HG02870 (cell line): ENCODE measurements at regions not wholly inside any gene's neighbourhood (a gene's known extent, or its start where the extent isn't known, plus 50 kb on each side); places are given as distances from the start of the nearest gene placed in this dataset.

Source experiments
- ATAC-seq: cut with Tn5 transposase; IDR thresholded peaks from one replicate; pipeline ENCODE4 v1.9.1; 2021; ENCODE audit warnings: mild to moderate bottlenecking, moderate library complexity; ENCODE audit not compliant: unreplicated experiment

DNA sequence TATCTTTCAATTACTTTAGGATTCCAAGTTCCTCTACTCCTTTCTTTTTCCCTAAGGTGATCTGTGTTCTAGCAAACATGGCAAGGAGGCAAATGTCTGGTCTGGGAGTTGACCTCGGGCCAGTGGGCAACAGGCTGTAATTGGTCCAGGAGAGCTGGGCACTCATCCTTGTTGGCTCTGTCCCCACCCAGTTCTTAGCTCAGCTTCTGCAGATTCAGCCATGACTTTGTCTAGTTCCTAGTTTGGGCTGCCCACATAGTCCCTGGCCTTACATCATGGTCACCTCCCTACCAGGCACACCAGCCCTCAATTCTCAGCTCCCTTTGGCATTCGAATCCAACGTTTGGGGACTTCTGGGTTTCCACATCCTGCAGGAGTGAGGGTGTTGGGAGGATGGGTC lies 92.1 kb upstream of the DAP start:
- ATAC-seq = no peak

DNA sequence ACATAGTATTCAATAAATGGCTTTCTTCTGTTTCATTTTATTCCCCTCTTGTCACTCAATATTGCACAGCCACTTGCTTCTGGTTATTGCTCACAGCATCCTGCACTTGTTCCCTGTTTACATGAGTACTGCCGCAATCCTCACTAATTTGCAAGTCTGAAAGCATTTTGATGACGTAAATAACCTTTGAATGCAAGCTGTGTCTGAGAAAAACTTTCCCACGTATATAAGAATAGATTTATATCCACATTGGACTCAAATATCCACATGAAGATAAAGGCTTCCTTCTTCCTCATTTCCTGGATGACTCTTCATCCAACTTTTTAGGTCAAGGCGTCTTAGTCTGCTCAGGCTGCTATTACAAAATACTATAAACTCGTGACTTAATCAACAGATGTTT lies 88.2 kb upstream of the DAP start:
- no peak for ATAC-seq

DNA sequence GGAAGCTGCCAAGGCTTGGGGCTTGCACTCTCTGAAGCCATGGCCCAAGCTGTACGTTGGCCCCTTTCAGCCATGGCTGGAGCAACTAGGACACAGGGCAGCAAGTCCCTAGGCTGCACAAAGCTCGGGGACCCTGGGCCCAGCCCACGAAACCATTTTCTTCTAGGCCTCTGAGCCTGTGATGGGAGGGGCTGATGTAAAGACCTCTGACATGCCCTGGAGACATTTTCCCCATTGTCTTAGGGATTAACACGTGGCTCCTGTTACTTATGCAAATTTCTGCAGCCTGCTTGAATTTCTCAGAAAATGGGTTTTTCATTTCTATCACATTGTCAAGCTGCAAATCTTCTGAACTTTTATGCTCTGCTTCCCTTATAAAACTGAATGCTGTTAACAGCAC lies 83.0 kb upstream of the DAP start:
- no peak for ATAC-seq

- no peak for ATAC-seq
These were observed 81.8 kb upstream of the DAP start for GRCh38 chr5:10842823-10843222.

DNA sequence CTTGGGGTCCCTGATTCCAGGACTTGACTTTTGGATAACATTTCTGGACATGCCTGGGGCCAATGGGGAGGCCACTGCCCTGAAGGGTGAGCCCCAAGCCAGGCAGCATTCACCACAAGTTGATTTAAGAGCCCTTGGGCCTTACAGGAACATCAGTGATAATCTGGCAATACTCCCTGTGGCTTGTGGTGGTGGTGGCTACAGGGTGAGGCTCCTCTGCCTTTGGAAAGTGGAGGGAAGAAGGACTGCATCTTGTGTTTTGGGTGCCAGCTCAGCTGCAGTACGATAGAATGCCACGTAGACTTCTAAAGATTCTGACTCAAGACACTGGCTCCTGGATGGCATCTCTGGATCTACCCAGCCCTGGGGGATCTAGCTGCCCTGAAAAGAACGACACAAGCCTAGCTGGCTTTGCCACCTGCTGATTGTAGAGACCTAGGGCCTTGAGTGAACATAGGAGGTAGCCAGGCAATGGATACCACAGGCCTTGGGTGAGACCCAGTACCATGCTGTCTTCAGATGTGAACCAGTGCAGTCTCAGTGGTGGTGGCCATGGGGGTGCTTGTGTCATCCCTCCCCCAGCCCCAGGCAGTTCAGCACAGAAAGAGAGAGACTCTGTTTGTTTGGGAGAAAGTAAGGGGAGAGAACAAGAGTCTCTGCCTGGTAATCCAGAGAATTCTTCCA lies 79.0 kb upstream of the DAP start:
- ATAC-seq = no peak

DNA sequence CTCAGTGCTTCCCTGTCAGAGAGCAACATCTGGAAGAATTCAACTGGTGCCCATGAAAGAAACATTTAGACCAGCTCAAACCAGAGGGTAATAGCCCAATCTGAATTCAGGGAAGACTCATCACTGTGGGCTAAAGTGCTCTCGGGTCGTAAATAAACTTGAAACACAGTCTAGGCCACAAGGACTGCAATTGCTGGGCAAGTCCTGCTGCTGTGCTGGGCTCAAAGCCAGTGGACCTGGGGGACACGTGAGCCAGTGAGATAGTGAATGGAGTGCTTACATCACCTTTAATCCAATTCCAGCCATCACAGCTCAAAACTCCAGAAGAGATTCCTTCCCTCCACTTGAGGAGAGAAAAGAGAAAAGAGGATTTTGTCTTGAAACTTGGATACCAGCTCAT lies 78.1 kb upstream of the DAP start:
- ATAC-seq = no peak

DNA sequence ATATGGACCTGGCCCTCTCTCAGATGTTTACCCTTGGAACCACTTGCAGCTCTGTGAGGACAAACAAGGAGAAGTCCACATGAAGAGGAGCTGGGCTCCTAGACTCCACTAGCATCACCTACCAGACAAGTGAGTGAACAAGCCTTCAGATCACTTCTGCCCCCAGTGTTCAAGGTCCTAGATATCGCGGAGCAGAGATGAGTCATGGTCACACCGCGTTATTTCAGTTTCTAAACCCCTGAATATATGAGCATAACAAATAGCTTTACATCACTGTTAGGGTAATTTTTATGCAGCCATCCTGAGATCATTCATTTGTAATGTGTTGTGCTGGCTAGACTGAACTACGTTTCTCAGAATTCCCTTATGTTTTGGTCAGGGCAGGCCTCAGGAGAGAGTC lies 77.0 kb upstream of the DAP start:
- ATAC-seq = peak; percentile 98

- ATAC-seq = no peak
These were observed 76.0 kb upstream of the DAP start for GRCh38 chr5:10836986-10837385.

DNA sequence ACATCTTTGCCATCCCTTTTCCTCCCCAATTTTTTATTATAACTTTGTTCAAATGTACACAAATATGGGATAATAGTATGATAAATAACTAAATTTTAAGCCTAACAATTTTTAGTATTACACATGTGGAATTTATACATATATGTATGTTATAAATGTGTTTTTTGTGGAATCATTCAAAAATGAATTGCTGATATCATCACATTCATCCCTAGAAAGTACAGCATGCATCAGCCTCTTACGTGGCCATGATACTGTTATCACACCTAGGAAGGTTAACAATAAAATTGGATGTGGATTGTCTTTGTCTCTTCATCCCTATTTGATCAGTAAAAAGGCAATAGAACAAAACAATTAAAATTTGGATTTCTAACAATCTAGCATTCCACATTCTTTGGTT lies 73.7 kb upstream of the DAP start:
- ATAC-seq = no peak

DNA sequence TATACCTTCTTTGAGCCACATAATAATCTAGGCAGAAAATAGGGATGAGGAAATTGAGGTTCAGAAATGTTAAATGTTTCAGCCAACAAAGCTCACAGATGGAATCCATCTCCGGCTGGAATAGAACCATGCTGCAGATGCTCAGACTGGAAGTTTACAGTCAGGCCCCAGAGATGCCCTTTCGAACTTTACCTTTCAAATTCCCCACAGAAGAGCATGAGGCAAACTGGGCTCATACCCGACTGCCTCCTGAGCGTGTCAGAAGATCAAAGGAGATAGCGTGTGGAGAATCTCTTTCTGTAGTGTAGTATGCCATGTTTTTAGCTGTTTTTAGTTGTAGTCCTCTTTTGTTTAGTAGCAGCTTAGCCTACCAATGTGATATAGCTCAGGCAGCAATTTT lies 72.0 kb upstream of the DAP start:
- ATAC-seq = no peak

DNA sequence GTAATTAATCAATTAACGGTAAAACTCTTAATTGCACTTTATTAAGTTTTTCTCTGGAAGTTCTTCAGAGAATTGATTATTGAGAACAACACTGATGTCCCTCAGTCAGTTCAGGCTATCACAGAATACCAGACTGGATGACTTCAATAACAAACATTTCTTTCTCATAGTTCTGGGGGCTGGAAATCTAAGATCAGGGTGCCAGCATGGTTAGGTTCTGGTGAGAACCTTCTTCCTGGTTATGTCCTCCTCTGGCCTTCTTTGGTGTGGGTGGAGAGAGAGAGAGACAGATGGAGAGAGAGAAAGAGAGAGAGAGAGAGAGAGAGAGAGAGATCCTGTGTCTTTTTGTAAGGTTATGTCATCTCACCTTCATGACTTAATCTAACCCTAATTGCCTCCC lies 71.4 kb upstream of the DAP start:
- no peak for ATAC-seq

DNA sequence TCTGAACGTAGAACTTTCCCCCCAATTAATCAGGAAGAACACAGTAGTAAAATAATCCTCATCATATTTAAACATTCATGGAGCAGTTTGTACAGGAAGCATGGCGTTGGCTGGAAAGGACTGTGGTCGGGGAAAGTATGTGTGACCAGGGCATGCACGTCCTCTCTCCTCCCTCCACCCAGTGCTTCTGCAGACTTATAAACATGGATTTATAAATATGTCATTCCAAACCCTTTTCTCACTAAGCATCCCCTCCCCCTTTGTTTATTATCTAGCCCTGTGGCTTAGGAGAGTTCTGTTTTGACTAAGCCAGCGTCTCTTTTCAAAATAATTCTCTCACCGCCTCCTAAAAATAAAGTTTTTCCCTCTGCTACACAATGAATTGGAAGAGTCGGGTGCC lies 70.4 kb upstream of the DAP start:
- no peak for ATAC-seq

DNA sequence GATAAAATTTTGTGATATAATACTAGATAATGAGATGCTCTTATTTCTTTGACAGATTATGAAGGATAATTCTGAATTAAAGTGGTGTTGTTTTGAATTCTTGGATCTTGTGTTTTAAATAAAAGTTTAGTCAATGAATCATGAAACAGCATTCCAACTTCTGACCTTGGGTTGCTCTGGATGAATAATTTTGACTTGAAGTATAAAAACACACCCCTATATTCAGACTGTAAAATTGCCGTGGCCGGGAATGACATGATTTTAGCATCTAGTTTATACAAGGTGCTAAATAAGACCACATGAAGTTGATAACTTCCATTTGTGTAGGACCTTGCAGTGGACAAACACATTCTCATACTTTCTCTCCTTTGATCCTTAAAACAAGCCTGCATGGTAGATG lies 67.2 kb upstream of the DAP start:
- ATAC-seq = no peak

GRCh38 chr5:10827571-10827970 lies 66.5 kb upstream of the DAP start:
- no peak for ATAC-seq

DNA sequence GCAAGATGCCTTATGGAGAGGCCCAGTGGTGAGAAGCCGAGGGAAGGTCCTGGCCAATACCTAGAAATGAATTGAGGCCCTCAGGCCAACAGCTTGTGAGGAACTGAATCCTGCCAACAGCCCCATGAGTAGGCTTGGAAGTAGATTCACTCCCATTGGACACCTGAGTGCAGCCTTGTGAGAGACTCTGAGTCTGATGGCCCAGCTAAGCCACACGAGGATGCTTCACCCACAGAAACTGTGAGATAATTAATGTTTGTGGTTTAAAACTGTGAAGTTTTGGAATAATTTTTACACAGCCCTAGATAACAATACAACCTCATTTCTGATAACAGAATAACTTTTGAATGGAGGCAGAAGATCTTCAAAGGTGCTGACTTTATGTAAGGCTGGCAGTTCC lies 65.9 kb upstream of the DAP start:
- no peak for ATAC-seq

- ATAC-seq = peak; percentile 86
These were observed 65.0 kb upstream of the DAP start for GRCh38 chr5:10825897-10826644.

GRCh38 chr5:10812218-10812617 lies 51.2 kb upstream of the DAP start:
- no peak for ATAC-seq
